LoVo (cell line): ENCODE measurements at regions not wholly inside any gene's neighbourhood (a gene's known extent, or its start where the extent isn't known, plus 50 kb on each side); places are given as distances from the start of the nearest gene placed in this dataset.
A peak's percentile ranks its signal among the peaks of the same experiment; 100 is the strongest.

Experiments
- DNase-seq: peaks from one replicate; pipeline ENCODE4 v3.0.0-alpha.2; 2016; ENCODE audit warnings: low spot score

- DNase-seq, result no peak
Measured at GRCh38 chr20:20827992-20828597, 115.7 kb upstream of the RALGAPA2 start.

GRCh38 chr20:20824924-20825584, 112.6 kb upstream of the RALGAPA2 start:
- peak; percentile 63 for DNase-seq

DNA sequence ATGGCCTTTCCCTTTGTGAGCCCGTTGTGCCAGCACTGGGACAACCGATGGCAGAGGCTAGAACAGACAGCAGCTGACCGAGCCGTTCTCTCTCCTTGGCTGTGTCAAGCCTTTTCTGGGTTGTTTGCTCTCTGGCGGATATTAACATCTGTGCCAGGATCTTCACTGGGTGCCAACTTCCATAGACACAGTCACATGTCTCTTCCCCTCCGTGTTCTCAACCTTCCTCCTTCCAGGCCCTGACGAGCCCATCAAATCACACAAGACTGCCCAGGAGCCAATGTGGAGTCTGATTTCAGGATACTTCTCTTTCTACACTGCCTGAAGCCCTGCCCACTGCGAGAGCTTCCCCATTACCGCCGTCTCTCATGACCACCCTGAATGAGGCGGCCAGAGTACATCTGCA, 111.0 kb upstream of the RALGAPA2 start:
- no peak for DNase-seq

- no peak for DNase-seq
Measured at GRCh38 chr20:20821484-20822260, 109.2 kb upstream of the RALGAPA2 start.

GRCh38 chr20:20820785-20821483, 108.5 kb upstream of the RALGAPA2 start:
- no peak for DNase-seq

DNA sequence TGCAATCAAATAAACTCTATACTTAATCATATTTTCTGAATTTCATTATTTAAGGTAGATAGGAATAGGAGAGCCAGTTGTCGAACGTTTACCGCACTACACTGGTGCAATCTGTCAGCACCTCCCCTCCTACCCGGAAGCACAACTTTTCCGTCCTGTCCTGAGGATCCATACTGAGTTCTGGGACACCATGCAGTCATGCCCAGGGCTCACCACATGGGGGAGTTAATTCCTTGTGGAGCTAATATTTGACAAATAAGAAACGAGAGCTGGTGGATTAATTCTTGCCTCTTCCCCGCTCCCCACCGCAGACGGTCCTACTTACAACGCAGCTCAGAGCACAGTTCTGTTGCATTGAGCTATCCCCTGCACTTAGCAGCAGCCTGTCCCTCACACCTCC, 107.7 kb upstream of the RALGAPA2 start:
- DNase-seq, result no peak

DNA sequence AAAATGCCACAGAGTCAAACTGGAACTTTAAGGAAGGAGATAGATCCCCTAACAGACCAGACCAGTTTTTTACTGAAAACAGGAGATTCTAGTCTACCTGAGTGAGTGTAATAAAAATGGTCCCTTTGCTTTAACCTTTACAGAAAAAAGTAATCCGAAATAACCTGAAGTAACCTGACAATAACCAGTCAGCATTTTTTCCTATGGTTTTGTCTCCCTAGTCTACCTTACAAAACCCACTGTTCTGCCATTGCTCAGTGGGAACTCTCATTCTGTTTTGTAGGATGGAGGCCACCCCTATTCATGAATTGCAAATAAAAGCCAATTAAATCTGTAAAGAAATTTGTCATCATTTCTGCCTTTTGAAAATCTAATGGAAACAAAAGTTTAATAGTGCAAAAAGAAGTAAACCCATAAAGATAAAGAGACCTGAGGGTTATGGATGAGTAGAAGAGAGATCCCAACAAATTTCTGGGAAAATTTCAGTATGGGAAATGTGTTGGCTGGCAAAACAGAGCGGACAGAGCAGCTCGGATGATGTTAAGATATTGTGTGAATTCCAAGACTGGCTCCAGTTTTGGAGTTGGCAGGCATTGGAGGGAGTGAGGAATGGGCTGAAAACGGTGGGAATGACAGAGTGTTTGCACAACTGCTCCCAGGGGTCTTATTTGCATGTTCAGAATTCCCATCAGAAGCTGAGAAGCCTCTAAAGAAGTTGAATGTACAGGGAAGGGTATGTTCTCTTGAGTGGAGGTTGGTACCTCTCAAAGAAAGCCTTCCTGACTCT, 104.7 kb upstream of the RALGAPA2 start:
- DNase-seq, result no peak

- no peak for DNase-seq
Measured at GRCh38 chr20:20815711-20816455, 103.4 kb upstream of the RALGAPA2 start.

- no peak for DNase-seq
Measured at GRCh38 chr20:20814685-20815084, 102.2 kb upstream of the RALGAPA2 start.

- no peak for DNase-seq
Measured at GRCh38 chr20:20812136-20812535, 99.7 kb upstream of the RALGAPA2 start.

DNA sequence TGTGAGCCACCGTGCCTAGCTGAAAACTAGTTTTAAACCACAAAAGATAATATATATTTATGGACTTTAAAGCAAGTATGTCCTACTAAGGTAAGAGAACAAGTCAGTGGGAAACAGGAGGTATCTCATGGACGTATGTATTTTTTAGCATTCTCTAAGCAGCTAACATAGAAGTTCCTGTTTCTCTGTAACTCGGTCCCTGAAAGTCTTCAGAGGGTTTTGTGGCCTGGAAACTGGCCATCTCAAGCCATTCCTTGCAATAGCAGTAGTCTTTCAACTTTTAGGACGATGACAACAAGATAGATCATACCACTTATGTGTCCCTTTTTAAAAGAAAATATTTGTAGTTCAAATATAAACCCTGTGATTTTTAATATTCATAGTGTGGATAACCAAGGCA, 95.6 kb upstream of the RALGAPA2 start:
- no peak for DNase-seq

- no peak for DNase-seq
Measured at GRCh38 chr20:20806121-20807095, 94.0 kb upstream of the RALGAPA2 start.

DNA sequence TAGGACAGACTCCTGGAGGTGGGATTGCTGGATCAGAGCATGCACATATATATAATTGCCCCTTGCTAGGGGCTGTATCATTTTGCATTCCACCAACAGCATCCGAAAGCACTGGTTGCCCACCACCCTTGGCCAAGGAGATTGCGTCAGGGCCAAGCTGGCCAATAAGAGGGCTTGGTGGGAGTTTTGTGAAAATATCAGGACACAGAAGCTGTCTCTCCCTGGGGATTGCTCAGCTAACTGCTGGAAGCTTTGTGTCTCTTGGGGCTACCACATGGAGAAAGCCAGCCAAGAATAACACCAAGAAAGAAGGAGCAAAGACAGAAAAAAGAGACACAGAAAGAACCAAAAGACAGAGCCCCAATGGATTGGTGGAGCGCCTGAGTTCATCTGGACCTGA, 90.6 kb upstream of the RALGAPA2 start:
- DNase-seq, result no peak

- no peak for DNase-seq
Measured at GRCh38 chr20:20802328-20802727, 89.9 kb upstream of the RALGAPA2 start.

GRCh38 chr20:20799716-20800312, 87.4 kb upstream of the RALGAPA2 start:
- no peak for DNase-seq

- no peak for DNase-seq
Measured at GRCh38 chr20:20797521-20798310, 85.3 kb upstream of the RALGAPA2 start.

- no peak for DNase-seq
Measured at GRCh38 chr20:20796766-20797440, 84.5 kb upstream of the RALGAPA2 start.

DNA sequence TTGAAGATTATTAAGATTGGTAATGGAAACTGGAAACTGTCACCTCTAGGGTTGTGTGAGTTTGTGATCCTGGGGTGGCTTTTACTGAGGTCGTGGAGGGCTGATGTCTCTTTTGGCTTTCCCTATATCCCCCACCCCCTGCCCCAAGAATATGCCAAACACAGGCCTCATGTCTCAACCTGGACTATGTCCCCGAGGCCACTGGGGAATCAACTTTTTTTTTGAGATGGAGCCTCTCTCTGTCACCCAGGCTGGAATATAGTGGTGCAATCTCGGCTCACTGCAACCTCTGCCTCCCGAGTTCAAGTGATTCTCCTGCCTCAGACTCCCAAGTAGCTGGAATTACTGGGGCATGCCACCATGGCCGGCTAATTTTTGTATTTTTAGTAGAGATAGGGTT, 83.3 kb upstream of the RALGAPA2 start:
- no peak for DNase-seq
